A549 (cell line): ENCODE measurements at regions not wholly inside any gene's neighbourhood (a gene's known extent, or its start where the extent isn't known, plus 50 kb on each side); places are given as distances from the start of the nearest gene placed in this dataset.

Experiments used
- ATAC-seq, 2 experiments: fragments of 200-7000 bp in 1 of 2; fragments of >200 bp in 1 of 2; cut with Nextera tagmentation in 1 of 2; cut with Tn5 transposase in 1 of 2; 3 replicates each; pipeline versions ENCODE4 v1.8.0 to v1.9.1; 2018 to 2020; ENCODE audit warnings: mild to moderate bottlenecking in 1 of 2, moderate library complexity in 1 of 2
- CTCF ChIA-PET: fragments of 300-600 bp; sonication (Branson Sonifier 250); formaldehyde crosslinking; extraction: SDS; loops from one replicate; lab custom pipeline; 2021; ENCODE audit warnings: antibody characterized with exemption, inconsistent platforms; lab: Yijun Ruan, JAX
- POLR2A ChIA-PET: fragments of 350-600 bp; formaldehyde crosslinking; extraction: SDS; loops from one replicate; lab custom pipeline; 2021; ENCODE audit warnings: antibody characterized with exemption, inconsistent platforms; lab: Yijun Ruan, JAX
- DNase-seq, 2 experiments: peaks; one replicate each; pipeline versions ENCODE4 v3.0.0 to v3.0.0-alpha.2; 2011 to 2016; ENCODE audit warnings: low read depth in 1 of 2, low spot score in 1 of 2
- FAIRE-seq: peaks from 2 replicates; lab custom pipeline; 2011; peaks lifted over from hg19 to GRCh38; lab: Jason Lieb, UNC
- H3K27ac ChIP-seq, 2 experiments: fragments of >200 bp; sonication (Bioruptor Twin); formaldehyde crosslinking; 3 replicates each; pipeline ENCODE4 v1.5.1; 2016 to 2017
- H3K4me1 ChIP-seq: fragments of >200 bp; sonication (Bioruptor Twin); formaldehyde crosslinking; 3 replicates; pipeline ENCODE4 v1.6.1; 2016
- H3K4me2 ChIP-seq: fragments of >200 bp; sonication (Bioruptor Twin); formaldehyde crosslinking; 3 replicates; pipeline ENCODE4 v1.6.1; 2016
- H3K4me3 ChIP-seq: fragments of >200 bp; sonication (Bioruptor Twin); formaldehyde crosslinking; 3 replicates; pipeline ENCODE4 v1.5.1; 2016
- H3K9me3 ChIP-seq: fragments of >200 bp; sonication (Bioruptor Twin); formaldehyde crosslinking; 3 replicates; pipeline ENCODE4 v1.6.1; 2016
- CBX2 ChIP-seq: fragments of 200-600 bp; sonication (generic); IDR thresholded peaks from 2 replicates; pipeline ENCODE4 v1.6.1; 2016; ENCODE audit warnings: low read depth, mild to moderate bottlenecking, borderline replicate concordance
- CHD2 ChIP-seq: fragments of 150-350 bp; IDR thresholded peaks from 2 replicates; pipeline ENCODE4 v1.6.1; 2014; ENCODE audit warnings: low read length; ENCODE audit not compliant: partially characterized antibody
- CHD4 ChIP-seq: fragments of 200-600 bp; sonication (generic); IDR thresholded peaks from 2 replicates; pipeline ENCODE4 v1.6.1; 2016; ENCODE audit warnings: antibody characterized with exemption, mild to moderate bottlenecking, borderline replicate concordance
- EHF ChIP-seq: fragments of 250-450 bp; sonication (Bioruptor Pico); IDR thresholded peaks from 2 replicates; pipeline ENCODE4 v1.5.0; 2020; ENCODE audit warnings: mild to moderate bottlenecking
- FOSB ChIP-seq: fragments of 250-450 bp; sonication (Bioruptor Pico); IDR thresholded peaks from 2 replicates; pipeline ENCODE4 v1.5.0; 2020; ENCODE audit warnings: mild to moderate bottlenecking, moderate library complexity
- FOXS1 ChIP-seq: fragments of 250-450 bp; sonication (Bioruptor Pico); IDR thresholded peaks from 2 replicates; pipeline ENCODE4 v1.5.0; 2020; ENCODE audit warnings: mild to moderate bottlenecking, moderate library complexity
- GATA3 ChIP-seq: IDR thresholded peaks from 2 replicates; pipeline ENCODE4 v1.6.1; 2012; ENCODE audit warnings: borderline replicate concordance
- HES2 ChIP-seq: fragments of >200 bp; sonication (Bioruptor Twin); formaldehyde crosslinking; IDR thresholded peaks from 2 replicates; pipeline ENCODE4 v1.6.1; 2016
- JUN ChIP-seq, 2 experiments: fragments of >200 bp; sonication (Bioruptor Twin); formaldehyde crosslinking; IDR thresholded peaks; 2 replicates in 1 of 2; 3 replicates in 1 of 2; pipeline ENCODE4 v1.6.1; 2016 to 2017
- KDM5A ChIP-seq: fragments of 200-600 bp; sonication (generic); IDR thresholded peaks from 2 replicates; pipeline ENCODE4 v1.6.1; 2016; ENCODE audit warnings: antibody characterized with exemption, mild to moderate bottlenecking
- MAFK ChIP-seq: fragments of 450-650 bp; IDR thresholded peaks from 2 replicates; pipeline ENCODE4 v1.6.1; 2014; ENCODE audit not compliant: partially characterized antibody
- MAX ChIP-seq: IDR thresholded peaks from 2 replicates; pipeline ENCODE4 v1.6.1; 2012
- MYC ChIP-seq: IDR thresholded peaks from 2 replicates; pipeline ENCODE4 v1.6.1; 2012; ENCODE audit warnings: mild to moderate bottlenecking, inconsistent platforms, low read length, improper control_type of control experiment, borderline replicate concordance
- PBX3 ChIP-seq: IDR thresholded peaks from 2 replicates; pipeline ENCODE4 v1.6.1; 2012
- POLR2A ChIP-seq: IDR thresholded peaks from 2 replicates; pipeline ENCODE4 v1.6.1; 2012; ENCODE audit warnings: mild to moderate bottlenecking, low read length
- POLR2AphosphoS2 ChIP-seq: conservative IDR thresholded peaks from 2 replicates; pipeline ENCODE4 v1.6.1; 2012; ENCODE audit warnings: low read length, improper control_type of control experiment, inconsistent platforms
- RARB ChIP-seq: fragments of 250-450 bp; sonication (Bioruptor Pico); IDR thresholded peaks from 2 replicates; pipeline ENCODE4 v1.8.0; 2021; ENCODE audit warnings: mild to moderate bottlenecking, moderate library complexity
- RCOR1 ChIP-seq: fragments of 150-350 bp; IDR thresholded peaks from 2 replicates; pipeline ENCODE4 v1.6.1; 2014; ENCODE audit warnings: antibody characterized with exemption, low read length, low read depth
- RNF2 ChIP-seq: fragments of 200-600 bp; sonication (generic); IDR thresholded peaks from 2 replicates; pipeline ENCODE4 v1.6.1; 2016; ENCODE audit warnings: low read depth, mild to moderate bottlenecking, antibody characterized with exemption, moderate library complexity, borderline replicate concordance
- SMC3 ChIP-seq: fragments of >200 bp; sonication (Bioruptor Twin); formaldehyde crosslinking; IDR thresholded peaks from 3 replicates; pipeline ENCODE4 v1.6.1; 2018; ENCODE audit warnings: inconsistent platforms
- SREBF2 ChIP-seq: fragments of 450-650 bp; IDR thresholded peaks from 2 replicates; pipeline ENCODE4 v1.6.1; 2014; ENCODE audit warnings: mild to moderate bottlenecking, moderate library complexity
- ZC3H11A ChIP-seq: fragments of 450-650 bp; IDR thresholded peaks from 2 replicates; pipeline ENCODE4 v1.6.1; 2014; ENCODE audit warnings: antibody characterized with exemption, mild to moderate bottlenecking
- ZNF302 ChIP-seq: fragments of 250-450 bp; sonication (Bioruptor Pico); IDR thresholded peaks from 2 replicates; pipeline ENCODE4 v1.9.0; 2021; ENCODE audit warnings: inconsistent platforms, mild to moderate bottlenecking, moderate library complexity
- ZSCAN20 ChIP-seq: fragments of 250-450 bp; sonication (Bioruptor Pico); IDR thresholded peaks from 2 replicates; pipeline ENCODE4 v1.8.0; 2022; ENCODE audit warnings: mild to moderate bottlenecking, moderate library complexity
- WGBS: methylation state at CpG from one replicate; pipeline ENCODE4 v1.1.6; 2017; ENCODE audit errors: missing lambda C conversion rate; 5-methylcytosine and 5-hydroxymethylcytosine counted together
- TF ChIP-seq, protein P1 (sequence below): fragments of 250-450 bp; sonication (Bioruptor Pico); IDR thresholded peaks from 2 replicates; pipeline ENCODE4 v1.5.0; 2021; ENCODE audit warnings: mild to moderate bottlenecking, moderate library complexity, borderline replicate concordance
- TF ChIP-seq, protein P2 (sequence below): fragments of 200-600 bp; sonication (generic); IDR thresholded peaks from 2 replicates; pipeline ENCODE4 v1.6.1; 2016; ENCODE audit warnings: antibody characterized with exemption, mild to moderate bottlenecking, moderate library complexity
- TF ChIP-seq, protein P3 (sequence below): fragments of 250-450 bp; sonication (Bioruptor Pico); IDR thresholded peaks from 2 replicates; pipeline ENCODE4 v1.5.0; 2020; ENCODE audit warnings: low read depth, mild to moderate bottlenecking, moderate library complexity

GRCh38 chr17:34832376-34832775, 128.9 kb downstream of the CCT6B start:
- WGBS = 13% methylated on average over 4 of the region's 4 CpGs
- FAIRE-seq = no peak
- ChIA-PET CTCF (no interaction called here), POLR2A (interaction anchor here (0.5 kb wide), 1 partner anchor 127 kb away, joined by 9 read pairs; no protein-coding TSS in a partner anchor)
- no peak overlapping the region for H3K4me3 ChIP-seq
- H3K27ac ChIP-seq = no peak overlapping the region
- H3K4me2 ChIP-seq = no peak overlapping the region
- TF ChIP-seq MYC (no peak), SREBF2 (no peak), SMC3 (no peak), FOSB (no peak), MAX (no peak), MAFK (no peak), GATA3 (no peak), JUN (IDR thresholded peaks at IDR 0.05) (no peak), ZC3H11A (no peak), RCOR1 (no peak), EHF (no peak), KDM5A (no peak), ZNF302 (CRISPR knock-in tag) (no peak), CBX2 (no peak), CHD2 (no peak)
- TF ChIP-seq, protein P1, sequence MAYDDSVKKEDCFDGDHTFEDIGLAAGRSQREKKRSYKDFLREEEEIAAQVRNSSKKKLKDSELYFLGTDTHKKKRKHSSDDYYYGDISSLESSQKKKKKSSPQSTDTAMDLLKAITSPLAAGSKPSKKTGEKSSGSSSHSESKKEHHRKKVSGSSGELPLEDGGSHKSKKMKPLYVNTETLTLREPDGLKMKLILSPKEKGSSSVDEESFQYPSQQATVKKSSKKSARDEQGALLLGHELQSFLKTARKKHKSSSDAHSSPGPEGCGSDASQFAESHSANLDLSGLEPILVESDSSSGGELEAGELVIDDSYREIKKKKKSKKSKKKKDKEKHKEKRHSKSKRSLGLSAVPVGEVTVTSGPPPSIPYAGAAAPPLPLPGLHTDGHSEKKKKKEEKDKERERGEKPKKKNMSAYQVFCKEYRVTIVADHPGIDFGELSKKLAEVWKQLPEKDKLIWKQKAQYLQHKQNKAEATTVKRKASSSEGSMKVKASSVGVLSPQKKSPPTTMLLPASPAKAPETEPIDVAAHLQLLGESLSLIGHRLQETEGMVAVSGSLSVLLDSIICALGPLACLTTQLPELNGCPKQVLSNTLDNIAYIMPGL (CRISPR knock-in tag) = no peak
- no peak for DNase-seq
- no peak for ATAC-seq
- peaks cover under 1% of the 10 kb centered on the region; the same call in 2 of the 3 replicates for H3K4me1 ChIP-seq
- no peaks in the 10 kb centered on the region for H3K9me3 ChIP-seq

- Histone ChIP-seq H3K4me3 (no peak overlapping the region), H3K9me3 (no peaks in the 10 kb centered on the region), H3K27ac (no peak overlapping the region; a peak in 1 of 6 replicates)
- POLR2A ChIA-PET = no interaction called here
- no peak for FAIRE-seq
- DNase-seq = no peak
- ATAC-seq = no peak
- TF ChIP-seq GATA3 (no peak), HES2 (no peak), RARB (no peak), PBX3 (no peak), POLR2A (no peak), POLR2AphosphoS2 (no peak), MAX (no peak), MAFK (no peak), ZNF302 (CRISPR knock-in tag) (no peak), RNF2 (no peak), CHD4 (no peak), FOXS1 (CRISPR knock-in tag) (no peak), ZSCAN20 (CRISPR knock-in tag) (no peak), RCOR1 (no peak)
- TF ChIP-seq, protein P2, sequence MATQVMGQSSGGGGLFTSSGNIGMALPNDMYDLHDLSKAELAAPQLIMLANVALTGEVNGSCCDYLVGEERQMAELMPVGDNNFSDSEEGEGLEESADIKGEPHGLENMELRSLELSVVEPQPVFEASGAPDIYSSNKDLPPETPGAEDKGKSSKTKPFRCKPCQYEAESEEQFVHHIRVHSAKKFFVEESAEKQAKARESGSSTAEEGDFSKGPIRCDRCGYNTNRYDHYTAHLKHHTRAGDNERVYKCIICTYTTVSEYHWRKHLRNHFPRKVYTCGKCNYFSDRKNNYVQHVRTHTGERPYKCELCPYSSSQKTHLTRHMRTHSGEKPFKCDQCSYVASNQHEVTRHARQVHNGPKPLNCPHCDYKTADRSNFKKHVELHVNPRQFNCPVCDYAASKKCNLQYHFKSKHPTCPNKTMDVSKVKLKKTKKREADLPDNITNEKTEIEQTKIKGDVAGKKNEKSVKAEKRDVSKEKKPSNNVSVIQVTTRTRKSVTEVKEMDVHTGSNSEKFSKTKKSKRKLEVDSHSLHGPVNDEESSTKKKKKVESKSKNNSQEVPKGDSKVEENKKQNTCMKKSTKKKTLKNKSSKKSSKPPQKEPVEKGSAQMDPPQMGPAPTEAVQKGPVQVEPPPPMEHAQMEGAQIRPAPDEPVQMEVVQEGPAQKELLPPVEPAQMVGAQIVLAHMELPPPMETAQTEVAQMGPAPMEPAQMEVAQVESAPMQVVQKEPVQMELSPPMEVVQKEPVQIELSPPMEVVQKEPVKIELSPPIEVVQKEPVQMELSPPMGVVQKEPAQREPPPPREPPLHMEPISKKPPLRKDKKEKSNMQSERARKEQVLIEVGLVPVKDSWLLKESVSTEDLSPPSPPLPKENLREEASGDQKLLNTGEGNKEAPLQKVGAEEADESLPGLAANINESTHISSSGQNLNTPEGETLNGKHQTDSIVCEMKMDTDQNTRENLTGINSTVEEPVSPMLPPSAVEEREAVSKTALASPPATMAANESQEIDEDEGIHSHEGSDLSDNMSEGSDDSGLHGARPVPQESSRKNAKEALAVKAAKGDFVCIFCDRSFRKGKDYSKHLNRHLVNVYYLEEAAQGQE = no peak
- TF ChIP-seq, protein P3, sequence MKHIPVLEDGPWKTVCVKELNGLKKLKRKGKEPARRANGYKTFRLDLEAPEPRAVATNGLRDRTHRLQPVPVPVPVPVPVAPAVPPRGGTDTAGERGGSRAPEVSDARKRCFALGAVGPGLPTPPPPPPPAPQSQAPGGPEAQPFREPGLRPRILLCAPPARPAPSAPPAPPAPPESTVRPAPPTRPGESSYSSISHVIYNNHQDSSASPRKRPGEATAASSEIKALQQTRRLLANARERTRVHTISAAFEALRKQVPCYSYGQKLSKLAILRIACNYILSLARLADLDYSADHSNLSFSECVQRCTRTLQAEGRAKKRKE (CRISPR knock-in tag) = no peak
- TF ChIP-seq, all 56 proteins: peak for 0
- peak overlapping the region; percentile 29 for H3K4me2 ChIP-seq
- 13% methylated on average over 3 of the region's 3 CpGs for WGBS
- CTCF ChIA-PET = interaction anchor here (0.6 to 1.6 kb wide), 3 partner anchors 15 to 293 kb away, joined by 3 to 6 read pairs (median 4); no protein-coding TSS in a partner anchor
- peaks cover 16% of the 10 kb centered on the region for H3K4me1 ChIP-seq
Observed at GRCh38 chr17:34827008-34827407, 134.3 kb downstream of the CCT6B start.
